Peyer's patch (tissue), 4 donors: ENCODE measurements at regions not wholly inside any gene's neighbourhood (a gene's known extent, or its start where the extent isn't known, plus 50 kb on each side); places are given as distances from the start of the nearest gene placed in this dataset.

Source experiments
- DNase-seq, 3 donors: peaks; one replicate each; pipeline ENCODE4 v3.0.0-alpha.2; 2017 to 2019
- H3K27ac ChIP-seq, 4 donors: fragments of 200-600 bp; sonication (generic); one replicate each; pipeline ENCODE4 v1.5.1; 2016 to 2019
- H3K27me3 ChIP-seq, 2 donors: fragments of 200-600 bp; sonication (generic); one replicate each; pipeline ENCODE4 v1.5.1; 2019
- H3K36me3 ChIP-seq, 3 donors: fragments of 200-600 bp; sonication (generic); one replicate each; pipeline ENCODE4 v1.5.1; 2016 to 2019
- H3K4me1 ChIP-seq, 4 donors: fragments of 200-600 bp; sonication (generic); one replicate each; pipeline ENCODE4 v1.5.1; 2016 to 2019
- H3K4me3 ChIP-seq, 4 donors: fragments of 200-600 bp; sonication (generic); 1 replicate in 3 of 4; 2 replicates in 1 of 4; pipeline ENCODE4 v1.5.1; 2016 to 2019; ENCODE audit warnings: mild to moderate bottlenecking in 1 of 4
- H3K9me3 ChIP-seq, 4 donors: fragments of 200-600 bp; sonication (generic); one replicate each; pipeline ENCODE4 v1.5.1; 2016 to 2019; ENCODE audit warnings: mild to moderate bottlenecking in 1 of 4
- POLR2A ChIP-seq, 2 donors: fragments of 450-650 bp; IDR thresholded peaks; one replicate each; pipeline ENCODE4 v1.5.1; 2017; ENCODE audit warnings: antibody characterized with exemption in 2 of 2, mild to moderate bottlenecking in 2 of 2, moderate library complexity in 2 of 2
- TF ChIP-seq, protein P1 (sequence below), 6 experiments: fragments of 450-650 bp in 4 of 6; fragments of 200-600 bp in 2 of 6; sonication (generic) in 1 of 6; IDR thresholded peaks; one replicate each; pipeline ENCODE4 v1.5.1; 2017 to 2019; ENCODE audit warnings: antibody characterized with exemption in 6 of 6, mild to moderate bottlenecking in 3 of 6, moderate library complexity in 1 of 6

DNA sequence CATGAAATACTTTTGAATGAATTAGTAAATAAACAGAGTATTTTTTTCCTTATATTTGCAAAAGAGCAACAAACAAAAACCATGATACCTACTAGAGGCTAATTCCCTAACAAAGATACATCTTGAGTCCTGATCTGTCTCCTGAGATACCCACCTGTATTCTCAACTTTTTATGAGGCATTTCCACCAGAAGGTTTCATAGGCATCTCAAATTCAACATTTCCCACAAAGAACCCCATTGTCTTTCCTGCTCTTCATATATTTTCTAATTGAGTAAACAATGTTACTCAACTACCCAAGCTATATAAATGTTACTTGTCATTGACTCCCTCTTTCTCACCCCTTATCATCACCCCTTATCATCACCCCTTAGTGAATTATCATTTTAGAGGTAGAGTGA is 119.4 kb upstream of the RAI14 start:
- no peak overlapping the region for H3K27ac ChIP-seq
- TF ChIP-seq POLR2A (IDR thresholded peaks at IDR 0.05) = no peak
- TF ChIP-seq, protein P1, sequence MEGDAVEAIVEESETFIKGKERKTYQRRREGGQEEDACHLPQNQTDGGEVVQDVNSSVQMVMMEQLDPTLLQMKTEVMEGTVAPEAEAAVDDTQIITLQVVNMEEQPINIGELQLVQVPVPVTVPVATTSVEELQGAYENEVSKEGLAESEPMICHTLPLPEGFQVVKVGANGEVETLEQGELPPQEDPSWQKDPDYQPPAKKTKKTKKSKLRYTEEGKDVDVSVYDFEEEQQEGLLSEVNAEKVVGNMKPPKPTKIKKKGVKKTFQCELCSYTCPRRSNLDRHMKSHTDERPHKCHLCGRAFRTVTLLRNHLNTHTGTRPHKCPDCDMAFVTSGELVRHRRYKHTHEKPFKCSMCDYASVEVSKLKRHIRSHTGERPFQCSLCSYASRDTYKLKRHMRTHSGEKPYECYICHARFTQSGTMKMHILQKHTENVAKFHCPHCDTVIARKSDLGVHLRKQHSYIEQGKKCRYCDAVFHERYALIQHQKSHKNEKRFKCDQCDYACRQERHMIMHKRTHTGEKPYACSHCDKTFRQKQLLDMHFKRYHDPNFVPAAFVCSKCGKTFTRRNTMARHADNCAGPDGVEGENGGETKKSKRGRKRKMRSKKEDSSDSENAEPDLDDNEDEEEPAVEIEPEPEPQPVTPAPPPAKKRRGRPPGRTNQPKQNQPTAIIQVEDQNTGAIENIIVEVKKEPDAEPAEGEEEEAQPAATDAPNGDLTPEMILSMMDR (IDR thresholded peaks at IDR 0.05) = no peak
- no peak overlapping the region for H3K4me3 ChIP-seq
- H3K27me3 ChIP-seq = no peaks in the 10 kb centered on the region
- no peaks in the 10 kb centered on the region for H3K4me1 ChIP-seq
- no peaks in the 10 kb centered on the region for H3K36me3 ChIP-seq
- no peak for DNase-seq
- no peaks in the 10 kb centered on the region for H3K9me3 ChIP-seq

DNA sequence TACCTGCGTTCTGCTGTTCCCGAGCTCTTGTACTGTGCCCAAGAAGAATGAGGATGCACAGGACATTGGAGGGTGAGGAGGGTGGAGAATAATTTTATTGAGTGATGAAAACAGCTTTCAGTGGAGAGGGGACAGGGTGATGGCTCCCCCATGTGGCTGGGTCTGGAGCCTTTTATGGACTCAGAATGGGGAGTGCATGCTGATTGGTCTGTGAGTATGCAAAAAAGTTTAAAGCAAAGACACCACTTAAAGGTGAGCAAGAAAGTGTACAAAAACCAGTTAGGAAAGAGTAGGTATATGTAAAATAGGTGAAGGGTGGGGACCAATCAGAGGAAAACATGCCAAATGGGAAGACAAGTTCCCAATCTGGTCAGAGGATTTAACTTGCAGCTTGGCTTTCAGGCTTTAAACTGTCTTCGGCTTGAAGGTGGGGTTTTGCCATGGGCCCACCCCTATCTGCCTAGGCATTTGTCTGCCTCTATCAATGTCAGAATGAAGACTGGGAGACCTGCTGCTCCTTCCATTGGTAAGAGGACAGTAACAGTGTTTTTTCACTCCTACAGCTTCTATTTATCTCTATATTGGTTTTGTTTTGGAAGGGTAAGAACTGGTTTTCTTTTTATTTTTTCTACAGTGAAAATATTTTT is 118.0 kb upstream of the RAI14 start:
- H3K9me3 ChIP-seq = no peaks in the 10 kb centered on the region
- H3K27ac ChIP-seq = no peak overlapping the region
- H3K36me3 ChIP-seq = no peaks in the 10 kb centered on the region
- DNase-seq = no peak
- H3K27me3 ChIP-seq = no peaks in the 10 kb centered on the region
- TF ChIP-seq, protein P1 (IDR thresholded peaks at IDR 0.05) = peak in 2 of 6 experiments; percentile 9 to 20
- no peak for TF ChIP-seq POLR2A (IDR thresholded peaks at IDR 0.05)
- H3K4me3 ChIP-seq = no peak overlapping the region
- no peaks in the 10 kb centered on the region for H3K4me1 ChIP-seq

DNA sequence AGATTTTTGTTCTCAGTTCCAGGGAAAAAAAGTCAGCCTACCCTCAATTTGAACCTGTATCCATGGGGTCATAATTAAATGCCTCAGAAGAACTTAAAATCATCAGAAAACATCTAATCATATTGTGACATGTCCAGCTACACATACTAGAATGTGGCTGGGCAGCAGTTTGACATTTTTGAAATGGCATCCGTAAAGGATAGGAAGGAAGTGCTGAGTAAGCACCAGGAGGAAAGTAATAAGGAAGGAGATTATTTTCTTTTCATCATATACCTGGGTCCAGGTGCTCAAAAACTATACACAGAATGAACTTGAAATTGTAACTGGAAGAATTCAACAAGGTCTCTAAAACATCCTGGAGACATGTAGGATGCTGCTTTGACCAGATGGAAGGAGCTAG is 116.9 kb upstream of the RAI14 start:
- H3K27ac ChIP-seq = no peak overlapping the region
- no peak for DNase-seq
- peaks cover 0 to under 1% (median 0%) of the 10 kb centered on the region in 4 donors for H3K9me3 ChIP-seq
- H3K4me3 ChIP-seq = no peak overlapping the region
- no peaks in the 10 kb centered on the region for H3K4me1 ChIP-seq
- no peaks in the 10 kb centered on the region for H3K36me3 ChIP-seq
- no peak for TF ChIP-seq POLR2A (IDR thresholded peaks at IDR 0.05)
- TF ChIP-seq, protein P1 (IDR thresholded peaks at IDR 0.05) = no peak
- no peaks in the 10 kb centered on the region for H3K27me3 ChIP-seq

DNA sequence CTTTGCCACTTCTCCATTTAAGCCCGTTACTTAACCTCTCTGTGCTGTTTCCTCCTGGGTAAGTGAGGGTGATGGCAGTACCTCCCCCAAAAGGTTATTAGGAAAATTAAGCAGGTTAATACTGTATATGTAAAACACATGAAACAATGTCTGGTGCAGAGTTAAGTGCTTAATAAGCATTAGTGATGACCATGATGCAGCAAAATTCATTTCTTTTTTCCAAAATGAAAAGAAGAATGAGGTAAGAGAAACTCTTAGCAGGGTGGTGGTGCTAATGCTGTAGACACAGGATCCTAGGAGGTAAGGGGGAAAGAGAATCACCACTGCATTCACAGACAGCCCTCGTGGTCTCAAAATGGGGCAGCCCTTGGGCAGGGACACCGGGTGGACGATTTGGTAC is 115.1 kb upstream of the RAI14 start:
- no peak overlapping the region for H3K4me3 ChIP-seq
- H3K9me3 ChIP-seq = peaks cover 0 to 9% (median 0%) of the 10 kb centered on the region in 4 donors
- TF ChIP-seq, protein P1 (IDR thresholded peaks at IDR 0.05) = no peak
- TF ChIP-seq POLR2A (IDR thresholded peaks at IDR 0.05) = no peak
- no peaks in the 10 kb centered on the region for H3K27me3 ChIP-seq
- DNase-seq = no peak
- no peaks in the 10 kb centered on the region for H3K36me3 ChIP-seq
- no peak overlapping the region for H3K27ac ChIP-seq
- no peaks in the 10 kb centered on the region for H3K4me1 ChIP-seq

DNA sequence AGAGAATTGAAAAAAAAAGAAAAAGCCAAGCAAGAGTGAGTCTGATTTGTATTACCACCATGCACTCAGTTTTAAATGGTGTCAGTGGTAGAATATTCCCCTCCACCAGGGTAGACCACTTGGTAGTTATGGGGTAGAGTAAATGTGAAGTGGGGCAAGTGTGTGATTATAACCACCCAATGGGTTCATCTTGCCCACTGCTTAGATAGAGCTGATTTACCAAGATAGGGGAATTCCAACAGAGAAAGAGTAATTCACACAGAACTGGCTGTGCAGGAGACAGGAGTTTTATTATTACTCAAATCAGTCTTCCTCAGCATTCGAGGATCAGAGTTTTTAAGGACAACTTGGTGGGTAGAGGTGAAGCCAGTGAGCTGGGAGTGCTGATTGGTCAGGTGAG is 113.3 kb upstream of the RAI14 start:
- no peaks in the 10 kb centered on the region for H3K4me1 ChIP-seq
- no peaks in the 10 kb centered on the region for H3K36me3 ChIP-seq
- H3K27ac ChIP-seq = no peak overlapping the region
- no peak overlapping the region for H3K4me3 ChIP-seq
- TF ChIP-seq, protein P1 (IDR thresholded peaks at IDR 0.05) = no peak
- TF ChIP-seq POLR2A (IDR thresholded peaks at IDR 0.05) = no peak
- no peaks in the 10 kb centered on the region for H3K27me3 ChIP-seq
- H3K9me3 ChIP-seq = peaks cover 0 to 9% (median 0%) of the 10 kb centered on the region in 4 donors
- no peak for DNase-seq

DNA sequence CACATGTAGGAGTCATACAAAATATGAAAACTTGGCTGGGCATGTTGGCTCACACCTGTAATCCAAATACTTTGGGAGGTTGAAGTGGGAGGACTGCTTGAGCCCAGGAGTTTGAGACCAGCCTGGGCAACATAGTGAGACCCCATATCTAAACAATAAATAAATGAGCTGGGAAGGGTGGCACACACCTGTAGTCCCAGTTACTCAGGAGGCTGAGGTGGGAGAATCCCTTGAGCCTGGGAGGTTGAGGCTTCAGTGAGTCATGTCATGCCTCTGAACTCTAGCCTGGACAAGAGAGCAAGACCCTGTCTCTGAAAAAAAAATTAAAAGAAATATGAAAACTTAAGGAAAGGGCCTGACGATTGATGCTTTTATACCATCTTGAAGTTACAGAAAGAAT is 112.4 kb upstream of the RAI14 start:
- Histone ChIP-seq H3K4me3 (no peak overlapping the region), H3K4me1 (no peaks in the 10 kb centered on the region), H3K27me3 (no peaks in the 10 kb centered on the region), H3K27ac (no peak overlapping the region), H3K9me3 (peaks cover 0 to 9% (median 0%) of the 10 kb centered on the region in 4 donors), H3K36me3 (no peaks in the 10 kb centered on the region)
- TF ChIP-seq, protein P1 (IDR thresholded peaks at IDR 0.05) = no peak
- no peak for TF ChIP-seq POLR2A (IDR thresholded peaks at IDR 0.05)
- DNase-seq = no peak
